Left kidney (tissue), 1 donor: ENCODE measurements at regions not wholly inside any gene's neighbourhood (a gene's known extent, or its start where the extent isn't known, plus 50 kb on each side); places are given as distances from the start of the nearest gene placed in this dataset.
"Not testable (repeated sequence)": the region's sequence is repeated elsewhere in the genome, so short reads cannot be mapped to it uniquely, and the experiment has no call there.

Experiments used
- DNase-seq: peaks from one replicate; pipeline ENCODE4 v3.0.0-alpha.2; 2013

DNA sequence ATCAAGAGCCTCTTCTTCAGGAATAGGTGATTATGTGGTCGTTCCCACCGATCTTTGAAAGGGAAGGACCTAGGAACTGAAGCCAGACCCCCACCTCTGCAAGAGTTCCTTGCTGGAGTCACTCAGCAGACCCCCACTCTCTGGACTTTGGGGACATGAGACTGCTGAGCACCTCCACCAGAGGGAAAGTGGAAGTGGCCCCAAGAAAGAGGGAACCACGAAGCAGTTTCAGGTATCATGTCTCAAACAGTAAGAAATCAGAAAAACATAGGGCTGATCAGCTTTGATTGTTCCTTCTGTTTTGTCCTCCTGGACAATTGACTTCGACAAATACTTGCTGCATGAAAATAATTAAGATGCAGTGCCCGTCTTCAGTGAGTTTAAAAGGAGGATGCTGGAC lies 84.2 kb upstream of the ADORA2B start:
- not testable (repeated sequence) for DNase-seq

DNA sequence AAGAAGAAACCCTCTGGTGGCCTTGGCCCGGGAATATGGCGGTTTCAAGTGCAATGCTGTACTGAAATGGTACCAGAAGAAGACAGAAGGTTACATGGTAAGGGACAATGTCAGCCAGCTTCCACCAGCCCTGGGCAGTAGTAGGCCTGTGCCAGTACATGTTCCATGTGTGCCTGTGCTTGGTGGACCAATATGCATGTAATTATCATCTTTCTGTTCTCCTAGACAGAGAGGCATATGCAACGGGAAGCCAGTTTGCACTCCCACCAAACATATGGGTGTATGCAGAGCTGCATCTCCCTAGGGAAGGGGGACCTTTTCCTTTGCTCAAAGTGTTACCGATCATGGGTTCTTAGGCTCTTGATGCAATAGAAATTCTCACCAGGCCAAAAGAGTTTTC lies 80.9 kb upstream of the ADORA2B start:
- not testable (repeated sequence) for DNase-seq

- not testable (repeated sequence) for DNase-seq
Measured at GRCh38 chr17:15864472-15864871, 80.5 kb upstream of the ADORA2B start.

- DNase-seq = not testable (repeated sequence)
Measured at GRCh38 chr17:15866015-15866414, 78.9 kb upstream of the ADORA2B start.

DNA sequence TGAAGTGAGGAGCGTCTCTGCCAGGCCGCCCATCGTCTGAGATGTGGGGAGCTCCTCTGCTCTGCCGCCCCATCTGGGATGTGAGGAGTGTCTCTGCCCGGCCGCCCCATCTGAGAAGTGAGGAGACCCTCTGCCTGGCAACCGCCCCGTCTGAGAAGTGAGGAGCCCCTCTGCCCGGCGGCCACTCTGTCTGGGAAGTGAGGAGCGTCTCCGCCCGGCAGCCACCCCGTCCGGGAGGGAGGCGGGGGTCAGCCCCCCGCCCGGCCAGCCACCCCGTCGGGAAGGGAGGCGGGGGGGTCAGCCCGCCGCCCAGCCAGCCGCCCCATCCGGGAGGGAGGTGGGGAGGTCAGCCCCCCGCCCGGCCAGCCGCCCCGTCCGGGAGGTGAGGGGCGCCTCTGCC lies 77.6 kb upstream of the ADORA2B start:
- not testable (repeated sequence) for DNase-seq

DNA sequence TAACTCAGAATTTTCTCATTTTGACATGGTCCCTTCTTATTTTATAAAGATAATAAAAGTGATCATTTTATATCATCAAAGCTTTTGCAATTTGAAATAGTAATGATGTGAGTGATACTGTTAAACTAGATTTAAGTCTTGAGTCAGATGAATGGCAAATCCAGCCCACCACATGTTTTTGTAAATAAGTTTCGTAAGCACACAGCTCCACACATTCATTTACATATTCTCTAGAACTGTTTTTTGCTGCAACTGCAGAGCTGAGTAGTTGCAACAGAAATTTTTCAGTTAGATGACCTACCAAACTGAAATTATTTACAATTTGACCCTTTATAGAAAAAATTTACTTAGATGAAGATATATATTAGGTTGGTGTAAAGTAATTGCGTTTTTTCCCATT lies 75.1 kb upstream of the ADORA2B start:
- not testable (repeated sequence) for DNase-seq

DNA sequence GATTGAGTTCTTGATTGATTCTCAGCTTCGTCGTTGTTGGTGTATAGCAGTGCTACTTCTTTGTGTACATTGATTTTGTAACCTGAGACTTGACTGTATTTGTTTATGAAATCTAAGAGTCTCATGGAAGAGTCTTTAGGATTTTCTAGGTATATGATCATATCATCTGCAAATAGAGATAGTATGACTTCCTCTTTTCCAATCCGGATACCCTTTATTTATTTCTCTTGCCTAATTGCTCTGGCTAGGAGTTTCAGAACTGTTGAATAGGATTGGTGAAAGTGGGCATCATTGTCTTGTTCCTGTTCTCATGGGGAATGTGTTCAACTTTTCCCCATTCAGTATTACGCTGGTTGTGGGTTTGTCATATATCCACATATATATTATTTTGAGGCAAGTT lies 72.3 kb upstream of the ADORA2B start:
- DNase-seq = not testable (repeated sequence)

DNA sequence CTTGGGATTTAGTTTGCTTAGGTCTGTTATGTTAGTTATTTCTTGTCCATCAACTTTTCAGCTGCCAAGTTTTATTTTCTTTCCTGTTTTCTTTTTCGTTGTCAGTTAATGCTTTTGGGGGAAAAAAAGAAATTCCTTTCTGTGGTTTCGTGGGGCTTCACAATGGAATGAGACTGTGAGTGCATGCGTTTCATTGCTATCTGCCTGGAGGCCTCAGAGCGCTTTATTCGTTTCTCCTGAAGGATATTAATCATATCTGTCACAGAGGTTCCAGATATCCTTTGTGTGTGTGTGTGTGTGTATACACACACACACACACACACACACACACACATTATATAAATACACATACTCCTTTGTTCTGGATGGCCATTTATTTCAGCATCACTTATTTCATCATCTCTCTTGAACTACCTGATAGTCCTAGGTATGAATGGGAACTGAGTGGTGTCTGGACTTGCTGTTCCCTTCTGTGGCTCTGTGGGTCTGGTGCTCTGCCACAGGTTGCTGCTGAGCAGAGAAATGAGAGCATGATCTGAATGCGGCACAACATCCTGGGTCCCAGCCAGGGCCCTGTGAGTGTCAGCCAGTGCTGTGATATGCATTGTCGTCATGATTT lies 66.9 kb upstream of the ADORA2B start:
- DNase-seq = not testable (repeated sequence)

DNA sequence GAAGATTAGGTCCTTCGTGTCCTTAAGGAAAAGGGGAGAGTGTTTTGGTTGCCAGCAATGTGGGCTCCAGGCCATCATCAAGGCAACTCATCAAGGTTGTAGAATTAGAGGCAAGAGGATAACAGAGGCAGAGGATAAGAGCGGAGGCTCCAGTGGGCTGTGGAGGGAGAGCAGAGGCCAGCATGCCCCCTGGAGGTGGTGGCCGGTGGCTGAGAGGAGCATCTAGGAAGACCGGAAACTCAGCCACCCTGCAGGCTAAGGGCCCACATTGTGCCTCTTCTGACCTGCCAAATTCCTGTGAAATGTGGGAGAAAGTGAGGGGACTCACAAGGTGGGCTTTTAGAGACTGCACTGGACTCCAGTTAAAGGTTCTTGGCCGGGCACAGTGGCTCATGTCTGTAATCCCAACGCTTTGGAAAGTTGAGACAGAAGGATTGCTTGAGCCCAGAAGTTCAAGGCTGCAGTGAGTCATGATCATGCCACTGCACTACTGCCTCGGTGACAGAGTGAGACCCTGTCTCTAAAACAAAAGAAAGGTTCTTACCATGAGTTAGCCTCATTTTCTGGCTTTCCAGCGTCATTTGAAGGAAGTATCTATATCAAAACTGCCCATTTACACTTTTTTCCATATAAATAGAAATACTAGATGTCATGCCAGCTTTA lies 62.7 kb upstream of the ADORA2B start:
- DNase-seq = no peak

DNA sequence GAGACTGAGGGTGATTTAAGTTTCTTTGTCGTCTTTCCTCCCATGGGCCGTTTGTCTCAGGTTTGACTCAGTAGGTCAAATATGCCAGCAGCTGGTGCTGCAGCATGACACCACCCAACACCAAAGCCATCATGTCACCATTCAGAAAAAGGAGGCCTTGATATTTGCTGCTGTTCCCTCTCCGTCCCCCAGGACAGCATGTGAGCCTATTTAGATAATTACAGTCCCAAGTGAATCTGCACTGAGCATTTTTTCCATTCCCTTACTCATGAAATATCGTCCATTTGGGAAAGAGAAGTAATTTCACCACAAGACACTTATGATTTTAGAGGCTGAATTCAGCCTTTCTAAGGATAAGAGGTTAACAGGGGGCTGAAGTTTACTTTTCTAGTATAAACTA lies 62.2 kb upstream of the ADORA2B start:
- no peak for DNase-seq

- DNase-seq = no peak
Measured at GRCh38 chr17:15883617-15884111, 61.3 kb upstream of the ADORA2B start.

GRCh38 chr17:15884731-15885130 lies 60.2 kb upstream of the ADORA2B start:
- DNase-seq = no peak

- no peak for DNase-seq
Measured at GRCh38 chr17:15885770-15886169, 59.2 kb upstream of the ADORA2B start.

DNA sequence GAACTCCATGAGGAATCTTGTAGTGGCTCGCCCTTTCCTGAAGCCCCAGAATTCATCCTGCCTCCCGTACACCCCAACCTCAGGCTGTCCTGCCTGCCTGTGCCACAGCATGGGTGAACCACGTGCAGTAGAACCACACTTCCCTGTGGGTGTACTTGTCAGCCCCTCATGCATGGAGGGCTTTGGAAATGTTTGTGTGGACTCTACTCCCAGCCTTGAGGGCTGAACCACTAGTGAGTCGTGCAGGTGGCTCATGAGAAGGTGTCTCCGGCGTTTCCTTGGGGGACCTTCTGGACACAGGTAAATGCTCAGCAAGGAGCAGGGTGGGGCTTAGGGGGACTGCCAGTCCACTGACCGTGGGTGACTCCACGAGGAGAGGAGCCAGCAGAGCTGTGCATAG lies 58.7 kb upstream of the ADORA2B start:
- no peak for DNase-seq

GRCh38 chr17:15886804-15887203 lies 58.1 kb upstream of the ADORA2B start:
- no peak for DNase-seq

- DNase-seq = no peak
Measured at GRCh38 chr17:15888436-15888835, 56.5 kb upstream of the ADORA2B start.

- no peak for DNase-seq
Measured at GRCh38 chr17:15890279-15890892, 54.5 kb upstream of the ADORA2B start.

GRCh38 chr17:15891318-15891717 lies 53.6 kb upstream of the ADORA2B start:
- no peak for DNase-seq

GRCh38 chr17:15892244-15892643 lies 52.7 kb upstream of the ADORA2B start:
- DNase-seq = no peak

DNA sequence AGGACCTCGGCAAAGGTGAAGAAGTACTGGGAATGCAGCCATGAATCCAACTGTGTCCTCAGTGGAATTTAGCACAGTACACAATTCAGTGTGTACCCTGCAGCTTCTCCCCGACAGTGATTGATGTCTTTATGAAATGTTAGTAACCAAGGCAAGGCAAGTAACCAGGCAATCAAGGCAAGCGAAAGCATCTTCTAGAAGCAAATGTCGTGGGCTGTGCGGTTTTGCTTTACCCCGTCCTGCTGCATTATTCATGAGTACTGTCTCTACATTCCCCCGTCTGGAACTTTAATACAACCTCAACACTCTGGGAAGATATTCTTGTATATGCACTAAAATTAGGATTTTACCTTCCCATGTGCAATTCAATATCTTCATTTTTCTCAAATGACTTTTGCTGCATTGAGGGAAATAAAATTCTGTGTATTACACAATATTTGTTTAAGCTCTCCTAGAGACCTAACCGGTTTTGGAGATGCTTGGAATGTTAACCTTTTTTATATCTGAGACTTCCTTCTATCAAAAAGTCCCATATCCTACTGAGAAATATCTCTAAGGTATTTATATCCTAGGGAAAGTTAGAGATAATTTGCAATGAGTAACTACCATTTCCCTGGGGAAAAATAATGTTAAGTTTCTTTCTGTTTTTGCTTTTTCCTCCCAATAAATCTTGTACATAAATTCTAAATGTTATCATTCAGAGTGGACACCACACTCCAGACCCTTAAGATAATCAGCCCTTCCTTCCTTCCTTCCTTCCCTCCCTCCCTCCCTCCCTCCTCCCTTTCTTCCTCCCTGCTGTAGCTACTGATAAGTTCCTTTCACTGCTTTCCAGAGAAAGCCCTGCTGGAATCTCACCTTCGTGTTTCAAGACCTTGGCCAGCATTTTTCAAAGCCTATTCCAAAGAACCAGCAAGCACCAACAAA lies 51.9 kb upstream of the ADORA2B start:
- DNase-seq = no peak

DNA sequence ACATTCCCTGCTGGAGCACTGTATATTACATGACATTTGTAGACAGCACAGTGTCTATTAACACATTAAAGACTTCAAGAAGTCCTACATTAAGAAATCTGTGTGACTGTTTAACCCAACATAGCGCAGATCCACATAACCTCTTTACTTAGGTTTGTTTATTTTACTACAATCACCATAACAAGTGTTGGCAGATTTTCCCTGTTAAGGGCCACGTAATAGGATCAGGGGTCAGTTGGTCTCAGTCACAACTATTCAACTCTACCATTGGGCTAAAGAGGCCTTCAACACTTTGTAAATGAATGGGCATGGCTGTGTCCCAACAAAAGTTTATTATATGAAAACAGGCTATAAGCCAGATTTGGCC lies 51.3 kb upstream of the ADORA2B start:
- DNase-seq = no peak

- no peak for DNase-seq
Measured at GRCh38 chr17:15894258-15894657, 50.7 kb upstream of the ADORA2B start.
